Psoas muscle (tissue), 7 donors: ENCODE measurements at regions not wholly inside any gene's neighbourhood (a gene's known extent, or its start where the extent isn't known, plus 50 kb on each side); places are given as distances from the start of the nearest gene placed in this dataset.
A peak's percentile ranks its signal among the peaks of the same experiment; 100 is the strongest.

Experiments
- ATAC-seq, 4 donors: fragments of 200-7000 bp; cut with Tn5 transposase; one replicate each; pipeline ENCODE4 v1.9.1; 2020; ENCODE audit warnings: moderate library complexity in 3 of 4, mild to moderate bottlenecking in 2 of 4
- DNase-seq, 2 donors: peaks; one replicate each; pipeline ENCODE4 v3.0.0-alpha.2; 2020
- H3K27ac ChIP-seq: fragments of 200-600 bp; one replicate; pipeline ENCODE4 v1.8.0; 2022
- H3K27me3 ChIP-seq, 3 donors: fragments of 200-600 bp in 1 of 3; one replicate each; pipeline versions ENCODE4 v1.6.1 to v1.8.0; 2013 to 2022; ENCODE audit warnings: low read length in 2 of 3, mild to moderate bottlenecking in 2 of 3, moderate library complexity in 1 of 3; ENCODE audit not compliant: insufficient read depth in 3 of 3
- H3K36me3 ChIP-seq, 2 donors: fragments of 200-600 bp in 1 of 2; one replicate each; pipeline versions ENCODE4 v1.6.1 to v1.8.0; 2013 to 2022; ENCODE audit warnings: low read depth in 1 of 2, mild to moderate bottlenecking in 1 of 2, moderate library complexity in 1 of 2; ENCODE audit not compliant: insufficient read depth in 1 of 2
- H3K4me1 ChIP-seq: fragments of 200-600 bp; one replicate; pipeline ENCODE4 v1.8.0; 2022
- H3K4me3 ChIP-seq: fragments of 200-600 bp; one replicate; pipeline ENCODE4 v1.8.0; 2022; ENCODE audit warnings: mild to moderate bottlenecking
- H3K9me3 ChIP-seq: fragments of 200-600 bp; one replicate; pipeline ENCODE4 v1.8.0; 2022
- WGBS, 3 donors: extraction: QIAGEN DNeasy Blood & Tissue Kit; methylation state at CpG; one replicate each; pipeline versions ENCODE4 v1.1.6 to v1.1.7; 2013; 5-methylcytosine and 5-hydroxymethylcytosine counted together
- intact Hi-C, 2 donors: fragments of 100-400 bp; cut with DNase I; formaldehyde crosslinking; loops; one replicate each; pipeline versions ENCODE4 v1.11.0 to v1.14.2; 2022
- TF ChIP-seq, protein P1 (sequence below): fragments of 200-600 bp; IDR thresholded peaks from one replicate; pipeline ENCODE4 v1.8.0; 2022; ENCODE audit warnings: antibody characterized with exemption
- donor health status: healthy with polysubstance abuse.
- donor health status: DM: no; HTN: no; CAD: no; lungs with moderate emphysema.
- donor health status: Bipolar disorder and iron deficiency.
- donor health status: healthy.
- donor health status: DM: yes; HTN: yes; CAD: no.
- donor health status: DM: no; HTN: no; CAD: no.
- donor health status: DM: yes; HTN: yes; CAD: no.

DNA sequence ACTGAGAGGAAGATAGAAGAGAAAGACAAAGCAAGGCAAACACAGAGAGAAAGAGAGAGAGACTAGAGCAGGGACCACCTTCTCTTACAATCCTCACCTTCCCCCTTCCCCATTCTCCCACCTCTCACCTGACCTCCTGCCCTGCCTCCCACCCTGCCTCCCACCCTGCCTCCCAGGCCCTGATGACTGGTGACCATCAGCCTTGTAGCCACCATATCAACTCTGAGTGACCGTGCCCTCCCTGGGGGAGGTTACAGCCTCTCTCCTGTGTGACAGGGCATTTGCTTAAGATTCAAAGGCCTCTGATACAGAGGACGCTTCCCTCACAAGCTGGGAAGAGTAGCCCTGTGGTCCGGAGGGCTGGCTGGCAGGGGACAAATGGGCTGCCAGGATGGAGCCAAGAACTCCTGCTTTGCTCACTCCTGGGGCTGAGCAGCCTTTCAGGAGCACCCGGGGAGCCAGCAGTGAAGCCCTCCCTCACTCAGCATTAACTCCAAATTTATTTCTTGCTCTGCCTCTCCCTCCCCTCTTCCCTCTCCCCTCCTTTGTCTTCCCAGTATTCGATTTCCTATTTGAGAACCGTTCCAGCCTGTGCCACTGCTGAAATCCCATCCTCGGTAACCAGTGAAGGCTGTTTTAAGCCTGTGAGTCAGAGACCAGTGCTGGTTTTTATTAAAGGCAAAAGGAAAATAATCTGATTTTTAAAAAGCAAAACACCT is 125.2 kb upstream of the SYT13 start:
- no peaks in the 10 kb centered on the region for H3K4me1 ChIP-seq
- DNase-seq (no peak), ATAC-seq (peak in 3 of 4 donors; percentile 48 to 74 (median 57))
- WGBS, 3 donors = 20 to 29% (median 22%) methylated on average over 7 of the region's 7 CpGs
- no peak overlapping the region for H3K4me3 ChIP-seq
- H3K9me3 ChIP-seq = no peaks in the 10 kb centered on the region
- no peak overlapping the region for H3K27ac ChIP-seq
- intact Hi-C loops = no loop called here
- H3K27me3 ChIP-seq = peaks cover 0 to 40% (median 4%) of the 10 kb centered on the region in 3 donors
- H3K36me3 ChIP-seq = no peaks in the 10 kb centered on the region
- TF ChIP-seq, protein P1, sequence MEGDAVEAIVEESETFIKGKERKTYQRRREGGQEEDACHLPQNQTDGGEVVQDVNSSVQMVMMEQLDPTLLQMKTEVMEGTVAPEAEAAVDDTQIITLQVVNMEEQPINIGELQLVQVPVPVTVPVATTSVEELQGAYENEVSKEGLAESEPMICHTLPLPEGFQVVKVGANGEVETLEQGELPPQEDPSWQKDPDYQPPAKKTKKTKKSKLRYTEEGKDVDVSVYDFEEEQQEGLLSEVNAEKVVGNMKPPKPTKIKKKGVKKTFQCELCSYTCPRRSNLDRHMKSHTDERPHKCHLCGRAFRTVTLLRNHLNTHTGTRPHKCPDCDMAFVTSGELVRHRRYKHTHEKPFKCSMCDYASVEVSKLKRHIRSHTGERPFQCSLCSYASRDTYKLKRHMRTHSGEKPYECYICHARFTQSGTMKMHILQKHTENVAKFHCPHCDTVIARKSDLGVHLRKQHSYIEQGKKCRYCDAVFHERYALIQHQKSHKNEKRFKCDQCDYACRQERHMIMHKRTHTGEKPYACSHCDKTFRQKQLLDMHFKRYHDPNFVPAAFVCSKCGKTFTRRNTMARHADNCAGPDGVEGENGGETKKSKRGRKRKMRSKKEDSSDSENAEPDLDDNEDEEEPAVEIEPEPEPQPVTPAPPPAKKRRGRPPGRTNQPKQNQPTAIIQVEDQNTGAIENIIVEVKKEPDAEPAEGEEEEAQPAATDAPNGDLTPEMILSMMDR = no peak

DNA sequence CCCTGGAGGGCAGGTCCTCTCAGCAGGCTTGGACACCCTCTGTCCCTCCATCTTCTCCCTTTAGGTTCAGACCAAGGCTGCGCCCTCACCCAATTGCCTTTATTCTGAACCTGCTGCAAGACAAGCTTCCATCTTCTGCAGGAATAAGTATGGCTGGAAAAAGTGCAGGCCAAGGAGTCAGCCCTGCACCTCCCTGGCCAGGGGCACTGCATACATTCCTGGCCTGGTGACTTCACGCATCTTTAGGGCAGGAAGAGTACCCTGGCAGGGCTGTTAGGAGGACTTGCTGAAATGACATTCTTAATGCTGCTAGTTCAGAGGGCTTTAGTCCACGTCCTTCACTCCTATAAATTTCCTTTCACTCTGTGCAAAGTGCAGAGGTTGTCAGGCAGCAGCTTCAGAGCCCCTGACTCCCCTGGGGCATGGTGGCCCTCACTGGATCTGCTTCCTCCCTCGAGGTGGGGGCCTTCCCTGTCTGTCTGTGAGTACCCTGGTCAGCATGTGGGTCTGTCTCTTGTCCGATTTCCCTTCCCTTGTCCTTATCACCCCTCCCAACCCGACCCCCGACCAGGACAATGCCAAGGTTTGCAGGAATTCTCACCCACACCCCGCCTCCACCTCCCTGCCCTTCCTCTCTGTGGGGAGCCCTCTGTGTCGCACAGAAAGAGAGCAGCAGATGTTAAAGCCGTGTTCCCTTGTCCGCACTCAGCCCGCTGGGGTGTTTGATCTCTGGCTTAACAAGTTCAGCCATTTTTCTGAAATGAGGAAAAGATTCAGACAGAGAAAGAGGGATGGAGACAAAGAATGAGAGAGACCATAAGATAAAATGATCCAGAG is 124.5 kb upstream of the SYT13 start:
- no peak overlapping the region for H3K4me3 ChIP-seq
- TF ChIP-seq, protein P1 = no peak
- WGBS, 3 donors = 37 to 46% (median 45%) methylated on average over 12 of the region's 12 CpGs
- H3K27ac ChIP-seq = no peak overlapping the region
- no peaks in the 10 kb centered on the region for H3K4me1 ChIP-seq
- H3K36me3 ChIP-seq = no peaks in the 10 kb centered on the region
- H3K9me3 ChIP-seq = no peaks in the 10 kb centered on the region
- intact Hi-C loops = no loop called here
- ATAC-seq = no peak
- no peak for DNase-seq
- peaks cover 0 to 37% (median 4%) of the 10 kb centered on the region in 3 donors for H3K27me3 ChIP-seq

DNA sequence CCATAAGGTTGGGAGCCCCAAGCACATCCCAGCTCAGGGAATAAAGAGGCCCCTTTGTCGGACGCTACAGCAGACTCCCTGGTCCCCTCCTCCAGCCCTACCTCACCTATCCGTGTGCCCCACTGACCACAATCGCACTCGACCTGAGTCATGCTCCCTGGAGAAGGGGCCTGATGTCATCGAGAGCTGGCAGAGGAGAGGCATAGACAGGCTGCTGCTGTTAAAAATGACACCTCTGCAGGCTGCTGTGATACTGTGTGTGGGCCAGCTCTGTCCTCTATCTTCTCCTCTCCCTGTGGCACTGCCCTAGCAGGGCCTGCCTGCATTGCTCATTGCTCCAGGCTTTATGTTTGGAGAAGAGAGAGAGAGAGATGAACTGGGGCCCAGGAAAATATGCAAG is 123.4 kb upstream of the SYT13 start:
- no peaks in the 10 kb centered on the region for H3K36me3 ChIP-seq
- intact Hi-C loops = no loop called here
- H3K4me3 ChIP-seq = no peak overlapping the region
- no peak for DNase-seq
- H3K27ac ChIP-seq = no peak overlapping the region
- H3K4me1 ChIP-seq = no peaks in the 10 kb centered on the region
- peak in 1 of 4 donors; percentile 58 for ATAC-seq
- TF ChIP-seq, protein P1 = no peak
- H3K27me3 ChIP-seq = peaks cover 0 to 33% (median 4%) of the 10 kb centered on the region in 3 donors
- 33 to 52% (median 36%) methylated on average over 1 to 6 of the region's 6 CpGs for WGBS, 3 donors
- no peaks in the 10 kb centered on the region for H3K9me3 ChIP-seq

DNA sequence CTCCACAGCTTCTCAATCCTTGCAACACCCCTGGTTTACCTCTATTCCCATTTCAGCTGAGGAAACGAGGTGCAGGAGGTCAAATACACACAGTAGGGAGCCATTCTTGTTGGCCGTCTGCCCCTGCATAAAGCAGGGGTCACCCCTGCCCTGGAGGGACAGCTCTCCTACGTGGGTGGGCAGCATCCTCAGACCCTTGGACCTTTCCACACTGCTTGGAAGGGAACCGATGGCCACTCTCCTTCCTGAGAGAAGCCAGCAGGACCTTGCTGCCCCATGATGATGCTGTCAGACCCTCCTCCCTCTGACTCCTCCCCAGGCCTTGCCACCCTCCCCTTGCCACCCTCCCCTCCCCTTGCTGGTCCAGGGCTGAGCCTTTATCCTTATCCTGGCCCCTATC is 121.1 kb upstream of the SYT13 start:
- no peak for ATAC-seq
- H3K4me3 ChIP-seq = no peak overlapping the region
- H3K36me3 ChIP-seq = no peaks in the 10 kb centered on the region
- TF ChIP-seq, protein P1 = no peak
- H3K27ac ChIP-seq = no peak overlapping the region
- peaks cover 0 to 26% (median 4%) of the 10 kb centered on the region in 3 donors for H3K27me3 ChIP-seq
- DNase-seq = no peak
- intact Hi-C loops = no loop called here
- no peaks in the 10 kb centered on the region for H3K9me3 ChIP-seq
- WGBS, 3 donors = 65 to 67% (median 66%) methylated on average over 4 of the region's 4 CpGs
- no peaks in the 10 kb centered on the region for H3K4me1 ChIP-seq
